GM21825 (cell line): ENCODE measurements at regions not wholly inside any gene's neighbourhood (a gene's known extent, or its start where the extent isn't known, plus 50 kb on each side); places are given as distances from the start of the nearest gene placed in this dataset.
"Not testable (repeated sequence)": the region's sequence is repeated elsewhere in the genome, so short reads cannot be mapped to it uniquely, and the experiment has no call there.

Source experiments
- ATAC-seq: cut with Tn5 transposase; IDR thresholded peaks from one replicate; pipeline ENCODE4 v1.9.1; 2021; ENCODE audit warnings: mild to moderate bottlenecking, moderate library complexity; ENCODE audit not compliant: unreplicated experiment

DNA sequence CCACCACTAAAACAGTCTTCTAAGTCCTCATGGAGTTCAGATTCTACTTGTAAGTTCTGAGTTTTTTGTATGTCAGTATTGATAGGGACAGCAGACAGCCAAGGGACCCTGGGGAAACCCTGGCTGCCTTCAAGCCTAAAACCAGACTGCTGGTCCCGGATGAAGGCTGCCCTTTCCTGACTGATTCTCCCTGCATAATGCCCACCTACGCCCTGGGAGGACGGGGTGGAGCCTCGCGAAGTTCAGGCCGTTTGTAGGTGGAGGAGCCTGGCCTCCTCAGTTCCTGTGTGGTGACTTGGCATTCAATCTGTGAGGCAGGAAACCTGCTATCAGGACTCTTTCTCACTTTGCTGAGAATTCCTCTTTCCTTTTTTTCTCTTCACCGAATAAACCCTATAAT is 120.3 kb upstream of the LGSN start:
- ATAC-seq: no peak

DNA sequence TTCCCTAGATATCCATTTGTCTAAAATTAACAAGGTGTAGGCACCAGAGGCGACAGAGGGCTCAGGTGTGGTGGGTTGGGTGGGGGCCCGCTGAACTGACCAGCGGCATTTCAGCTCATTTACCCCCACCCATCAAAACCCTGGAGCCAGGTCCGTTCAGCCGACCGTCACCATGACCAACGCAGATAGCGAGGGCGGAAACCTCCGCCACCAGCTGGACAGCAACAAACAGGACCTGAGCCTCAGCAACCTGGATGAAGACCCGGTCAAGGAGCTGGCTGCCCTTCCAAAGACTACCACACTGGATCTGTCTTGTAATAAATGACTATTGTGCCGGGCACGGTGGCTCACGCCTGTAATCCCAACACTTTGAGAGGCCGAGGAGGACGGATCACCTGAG is 120.8 kb upstream of the LGSN start:
- no peak for ATAC-seq

DNA sequence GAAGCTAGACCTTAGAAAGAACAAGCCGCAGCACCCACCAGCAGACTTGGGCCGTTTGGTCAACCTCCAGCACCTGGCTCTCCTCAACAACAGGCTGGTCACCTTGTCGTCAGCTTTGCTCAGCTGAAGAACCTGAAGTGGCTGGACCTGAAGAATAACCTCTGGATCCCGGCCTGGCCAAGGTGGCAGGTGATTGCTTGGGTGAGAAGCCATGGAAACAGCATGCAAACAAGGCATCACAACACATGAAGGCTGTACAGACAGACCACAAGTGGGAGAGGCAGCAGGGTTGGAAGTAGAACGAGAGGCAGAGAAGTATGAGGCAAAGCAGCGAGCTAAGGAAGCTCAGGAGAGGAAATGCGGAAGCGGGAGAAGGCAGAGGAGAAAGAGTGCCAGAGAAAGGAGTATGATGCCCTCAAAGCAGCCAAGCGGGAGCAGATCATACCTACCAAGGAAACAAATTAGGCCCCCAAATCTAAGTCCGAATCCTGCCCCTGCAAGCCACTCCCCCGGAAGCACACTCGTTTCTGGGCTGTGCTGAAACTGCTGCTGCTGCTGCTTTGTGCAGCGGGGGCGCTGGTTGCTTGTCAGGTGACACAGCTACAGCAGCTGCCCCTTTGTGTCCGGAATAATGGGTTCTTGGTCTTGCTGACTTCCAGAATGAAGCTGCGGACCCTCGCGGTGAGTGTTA is 121.6 kb upstream of the LGSN start:
- no peak for ATAC-seq

DNA sequence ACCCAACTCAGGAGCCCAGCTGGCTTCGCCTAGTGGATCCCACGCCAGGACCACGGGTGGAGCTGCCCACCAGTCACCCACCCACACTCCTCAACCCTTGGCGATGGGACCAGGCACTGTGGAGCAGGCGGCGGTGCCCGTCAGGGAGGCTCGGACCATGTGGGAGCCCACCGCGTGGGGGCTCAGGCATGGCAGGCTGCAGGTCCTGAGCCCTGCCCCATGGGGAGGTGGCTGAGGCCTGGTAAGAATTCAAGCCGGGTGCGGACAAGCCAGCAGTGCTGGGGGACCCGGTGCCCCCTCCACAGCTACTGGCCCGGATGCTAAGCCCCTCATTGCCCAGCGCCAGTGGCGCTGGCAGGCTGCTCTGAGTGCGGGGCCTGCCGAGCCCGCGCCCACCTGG is 123.1 kb upstream of the LGSN start:
- no peak for ATAC-seq

DNA sequence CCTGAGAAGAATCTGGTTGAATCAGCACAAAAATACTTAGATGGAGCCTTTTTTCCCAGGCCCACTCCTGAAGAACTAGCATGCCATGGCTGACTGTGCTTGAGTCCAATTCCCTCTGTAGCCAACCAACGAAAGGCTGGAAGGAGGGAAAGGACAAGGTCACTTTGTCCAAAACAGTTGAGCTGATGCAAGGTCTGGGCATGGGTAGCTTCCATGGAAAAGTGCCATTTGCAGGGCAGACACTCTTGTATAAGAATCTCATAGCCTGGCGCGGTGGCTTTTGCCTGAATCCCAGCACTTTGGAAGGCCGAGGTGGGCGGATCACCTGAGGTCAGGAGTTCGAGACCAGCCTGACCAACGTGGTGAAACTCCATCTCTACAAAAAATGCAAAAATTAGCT is 125.0 kb upstream of the LGSN start:
- no peak for ATAC-seq

DNA sequence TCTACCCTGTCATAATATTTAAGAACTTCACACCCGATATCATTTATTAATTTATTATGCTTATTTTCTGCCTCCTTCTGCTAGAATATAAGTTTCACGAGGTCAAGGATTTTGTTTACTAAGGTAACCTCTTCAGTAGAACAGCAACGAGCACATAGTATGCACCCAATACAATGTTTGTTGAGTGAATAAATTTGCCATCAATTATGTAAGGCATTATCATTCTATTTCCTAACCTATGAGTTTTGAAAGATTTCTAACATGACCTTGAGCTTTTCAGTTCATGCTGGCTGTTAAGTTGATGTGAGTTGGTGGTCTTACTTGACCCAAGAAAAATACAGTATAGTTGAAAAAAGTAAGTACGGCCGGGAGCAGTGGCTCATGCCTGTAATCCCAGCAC is 125.9 kb upstream of the LOC128125822 start:
- ATAC-seq: no peak

DNA sequence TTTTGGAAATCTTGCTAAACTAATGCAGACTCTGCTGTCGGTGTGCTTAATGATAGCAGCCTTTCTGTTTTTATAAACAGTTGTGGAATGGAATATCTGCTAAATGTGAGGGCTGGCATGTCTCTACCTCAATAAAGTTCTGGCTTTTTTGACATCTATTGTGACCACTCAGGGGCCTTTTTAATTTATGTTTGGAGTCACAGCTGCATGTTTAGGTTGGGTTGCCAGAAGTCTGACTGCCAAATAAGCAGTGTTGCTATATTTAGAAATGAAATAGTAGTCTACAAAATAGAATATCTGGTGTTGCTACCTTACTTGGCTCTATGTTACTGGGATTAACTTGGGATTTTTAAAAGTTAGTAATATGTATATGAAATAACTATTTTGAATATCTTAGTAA is 125.1 kb upstream of the LOC128125822 start:
- ATAC-seq: no peak

DNA sequence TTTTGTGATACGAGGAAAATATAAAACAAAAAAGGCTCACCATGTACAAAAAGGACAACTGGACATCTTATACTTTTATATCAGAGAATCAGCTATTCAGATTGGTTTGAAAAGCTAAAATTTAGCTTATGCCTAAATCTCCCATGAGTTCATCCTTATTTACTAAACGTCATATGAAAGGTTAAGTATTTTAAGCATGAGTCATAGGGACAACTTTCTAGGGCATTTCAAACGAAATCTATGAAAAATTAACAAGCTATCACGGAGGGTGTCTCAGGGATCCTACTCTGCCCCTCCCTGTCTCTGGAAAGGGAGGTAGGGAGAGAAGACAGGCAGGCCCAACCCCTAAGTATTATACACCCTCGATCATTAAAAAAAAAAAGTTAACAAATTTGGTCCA is 124.1 kb upstream of the LOC128125822 start:
- ATAC-seq: no peak

DNA sequence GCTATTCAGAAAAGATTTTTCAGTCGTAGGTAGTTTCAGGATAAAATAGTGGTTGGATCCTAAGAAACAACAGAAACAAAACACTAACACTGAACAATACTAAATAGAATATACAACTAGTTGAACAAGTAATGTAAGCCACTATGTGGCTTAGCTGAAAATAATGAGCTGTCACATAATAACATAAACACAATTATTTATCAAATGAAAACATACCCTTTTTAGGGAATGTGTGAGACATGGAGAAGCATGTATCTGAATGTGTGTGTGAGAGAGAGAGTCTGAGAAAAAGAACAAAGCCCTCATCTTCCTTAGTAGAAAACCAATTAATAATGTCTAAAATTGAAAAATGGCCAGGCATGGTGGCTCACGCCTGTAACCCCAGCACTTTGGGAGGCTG is 122.6 kb upstream of the LOC128125822 start:
- ATAC-seq: no peak

DNA sequence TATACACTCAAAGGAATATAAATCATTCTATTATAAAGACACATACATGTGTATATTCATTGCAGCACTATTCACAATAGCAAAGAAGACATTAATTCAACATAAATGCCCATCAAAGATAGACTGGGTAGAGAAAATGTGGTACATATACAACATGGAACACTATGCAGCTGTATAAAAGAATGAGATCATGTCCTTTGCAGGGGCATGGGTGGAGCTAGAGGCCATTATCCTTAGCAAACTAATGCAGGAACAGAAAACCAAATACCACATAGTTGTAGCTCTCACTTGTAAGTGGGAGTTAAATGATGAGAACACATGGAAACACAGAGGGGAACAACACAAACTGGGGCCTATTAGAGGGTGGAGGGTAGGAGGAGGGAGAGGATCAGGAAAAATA is 121.0 kb upstream of the LOC128125822 start:
- ATAC-seq: no peak

DNA sequence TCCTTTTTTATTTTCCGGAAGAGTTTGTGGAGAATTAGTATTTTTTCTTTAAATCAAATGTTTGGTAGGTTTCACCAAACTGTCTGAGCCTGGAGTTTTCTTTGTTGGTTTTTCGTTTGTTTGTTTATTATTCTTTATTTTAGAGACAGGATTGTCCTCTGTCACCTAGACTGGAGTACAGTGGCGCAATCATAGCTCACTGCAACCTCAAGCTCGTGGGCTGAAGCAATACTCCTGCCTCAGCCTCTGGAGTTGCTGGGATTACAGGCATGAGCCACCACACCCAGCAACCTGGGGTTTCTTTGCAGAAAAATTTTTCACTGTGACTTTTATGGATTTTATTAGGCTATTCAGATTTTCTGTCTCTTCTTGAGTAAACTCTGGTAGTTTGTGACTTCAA is 120.2 kb upstream of the LOC128125822 start:
- ATAC-seq: no peak

DNA sequence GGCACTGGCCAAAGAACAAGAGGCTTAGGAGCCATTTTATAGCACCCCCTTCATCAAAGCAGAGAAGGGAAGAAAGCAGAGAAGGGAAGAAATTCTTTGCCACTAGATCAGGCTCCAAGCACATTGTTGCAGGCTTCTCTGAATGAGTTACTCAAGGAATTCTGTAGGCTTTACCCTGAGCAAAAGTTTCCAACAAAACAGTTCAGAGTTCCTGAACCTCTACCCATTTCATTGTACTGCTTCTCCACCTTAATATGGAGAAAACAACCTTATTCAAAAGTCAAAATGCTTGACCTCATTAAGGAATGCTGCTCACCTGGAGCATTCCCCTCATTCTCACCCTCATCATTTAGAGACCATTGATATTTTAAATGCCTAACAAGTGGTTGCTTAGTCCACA is 115.5 kb upstream of the LOC128125822 start:
- ATAC-seq: no peak

DNA sequence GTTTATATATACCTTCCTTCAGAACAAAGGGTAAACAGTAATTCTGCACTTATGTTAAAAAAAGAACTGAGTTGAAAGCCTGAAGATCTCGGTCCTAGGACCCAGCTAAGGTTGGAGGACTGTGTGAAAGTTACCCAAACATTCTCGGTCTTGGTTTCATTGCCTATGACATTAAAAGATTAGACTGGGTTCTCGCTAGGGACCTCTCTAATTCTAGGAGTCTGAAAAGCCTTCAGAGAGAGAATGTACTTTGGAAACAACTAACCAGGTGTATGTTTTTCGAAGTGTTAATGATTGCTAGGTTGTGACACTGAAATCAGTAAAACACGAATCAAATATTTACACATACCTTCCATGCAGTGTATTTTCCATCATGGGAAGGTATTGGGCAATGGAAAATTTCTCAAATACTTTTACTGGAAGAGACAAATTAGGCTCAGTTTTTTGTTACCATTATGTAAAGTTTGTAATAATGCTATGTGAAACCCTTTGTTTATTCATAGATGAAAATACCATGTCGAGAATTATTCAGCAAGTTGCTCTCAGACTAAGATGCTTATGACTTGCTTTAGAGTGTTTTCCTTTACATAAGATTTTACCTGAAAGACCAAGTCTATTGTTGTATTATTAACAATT is 113.7 kb upstream of the LOC128125822 start:
- no peak for ATAC-seq

DNA sequence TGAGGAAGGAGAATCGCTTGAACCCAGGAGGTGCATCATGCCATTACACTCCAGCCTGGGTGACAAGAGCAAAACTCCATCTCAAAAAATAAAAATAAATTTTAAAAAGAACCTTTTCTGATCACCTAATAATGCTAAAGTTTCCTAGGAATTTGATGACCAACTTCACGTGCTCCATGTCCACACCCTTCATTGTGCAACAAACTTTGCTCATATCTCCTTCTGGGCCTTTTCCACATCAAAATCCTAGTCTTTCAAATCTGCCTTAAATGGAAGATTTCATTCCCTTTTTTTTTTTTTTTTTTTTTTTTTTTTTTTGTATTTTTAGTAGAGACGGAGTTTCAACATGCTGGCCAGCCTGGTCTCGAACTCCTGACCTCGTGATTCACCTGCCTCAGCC is 112.5 kb upstream of the LOC128125822 start:
- no peak for ATAC-seq

DNA sequence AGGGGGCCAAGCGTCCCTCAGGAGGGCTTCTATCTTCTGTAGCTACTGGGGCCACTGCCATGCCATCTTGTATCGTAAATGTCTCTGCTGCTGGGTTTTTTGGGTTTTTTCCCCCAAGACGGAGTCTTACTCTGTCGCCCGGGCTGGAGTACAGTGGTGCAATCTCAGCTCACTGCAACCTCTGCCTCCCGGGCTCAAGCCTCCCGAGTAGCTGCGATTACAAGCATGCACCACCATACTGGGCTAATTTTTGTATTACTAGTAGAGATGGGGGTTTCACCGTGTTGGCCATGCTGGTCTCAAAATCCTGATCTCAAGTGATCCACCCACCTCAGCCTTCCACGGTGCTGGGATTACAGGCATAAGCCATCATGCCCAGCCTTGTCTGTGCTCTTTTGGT is 111.3 kb upstream of the LOC128125822 start:
- no peak for ATAC-seq

DNA sequence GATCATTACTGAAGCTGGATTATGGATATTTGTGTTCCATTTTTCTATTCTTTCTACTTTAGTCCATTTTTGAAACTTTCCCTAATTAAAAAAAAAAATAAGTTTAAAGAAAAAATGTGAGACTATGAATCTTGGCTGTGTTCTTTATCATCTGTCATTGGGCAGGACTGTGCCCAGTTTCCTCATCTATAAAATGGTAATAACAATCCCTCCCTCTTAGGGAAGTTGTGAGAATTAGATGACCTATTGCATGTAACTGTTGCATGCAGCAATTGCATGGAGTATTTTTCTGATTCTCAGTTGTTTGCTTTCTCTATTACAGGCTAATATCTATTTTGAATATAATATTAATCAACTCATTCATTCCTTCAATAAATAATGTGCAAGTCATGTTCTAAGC is 108.2 kb upstream of the LOC128125822 start:
- no peak for ATAC-seq

DNA sequence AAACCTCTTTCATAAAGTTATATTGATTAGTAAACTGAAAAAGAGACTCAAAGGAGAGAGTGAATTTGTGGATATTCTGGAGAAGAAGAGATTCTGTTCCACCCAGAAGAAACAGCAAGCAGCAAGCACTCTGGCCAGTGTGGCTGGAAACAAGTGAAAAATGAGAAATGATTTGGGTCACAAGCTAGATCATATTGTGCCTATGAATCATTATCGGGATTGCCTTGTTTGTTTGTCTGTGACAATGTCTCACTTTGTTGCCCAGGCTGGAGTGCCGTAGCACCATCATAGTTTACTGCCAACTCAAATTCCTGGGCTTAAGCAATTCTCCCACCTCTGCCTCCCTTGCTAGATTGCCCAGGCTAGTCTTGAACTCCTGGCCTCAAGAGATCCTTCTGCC is 106.5 kb upstream of the LOC128125822 start:
- no peak for ATAC-seq

DNA sequence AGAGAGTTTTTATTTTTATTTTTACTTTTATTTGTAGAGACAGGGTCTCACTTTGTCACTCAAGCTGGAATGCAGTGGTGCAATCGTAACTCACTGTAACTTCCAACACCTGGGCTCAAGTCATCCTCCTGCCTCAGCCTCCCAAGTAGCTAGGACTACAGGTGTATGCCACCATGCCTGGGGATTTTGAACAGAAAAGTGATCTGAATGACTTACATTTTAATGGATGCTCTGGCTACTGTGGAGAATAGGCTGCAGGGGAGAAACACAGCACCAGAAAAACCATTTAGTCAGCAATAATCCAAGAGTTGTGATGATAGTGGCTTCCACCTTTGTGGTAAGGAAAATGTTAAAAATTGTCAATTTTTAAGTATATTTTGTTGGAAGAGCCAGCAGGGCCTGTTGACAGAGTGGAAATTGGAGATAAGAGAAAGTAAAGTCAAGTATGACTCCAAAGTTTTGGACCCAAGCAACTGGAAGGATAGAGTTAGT is 106.0 kb upstream of the LOC128125822 start:
- ATAC-seq: no peak

DNA sequence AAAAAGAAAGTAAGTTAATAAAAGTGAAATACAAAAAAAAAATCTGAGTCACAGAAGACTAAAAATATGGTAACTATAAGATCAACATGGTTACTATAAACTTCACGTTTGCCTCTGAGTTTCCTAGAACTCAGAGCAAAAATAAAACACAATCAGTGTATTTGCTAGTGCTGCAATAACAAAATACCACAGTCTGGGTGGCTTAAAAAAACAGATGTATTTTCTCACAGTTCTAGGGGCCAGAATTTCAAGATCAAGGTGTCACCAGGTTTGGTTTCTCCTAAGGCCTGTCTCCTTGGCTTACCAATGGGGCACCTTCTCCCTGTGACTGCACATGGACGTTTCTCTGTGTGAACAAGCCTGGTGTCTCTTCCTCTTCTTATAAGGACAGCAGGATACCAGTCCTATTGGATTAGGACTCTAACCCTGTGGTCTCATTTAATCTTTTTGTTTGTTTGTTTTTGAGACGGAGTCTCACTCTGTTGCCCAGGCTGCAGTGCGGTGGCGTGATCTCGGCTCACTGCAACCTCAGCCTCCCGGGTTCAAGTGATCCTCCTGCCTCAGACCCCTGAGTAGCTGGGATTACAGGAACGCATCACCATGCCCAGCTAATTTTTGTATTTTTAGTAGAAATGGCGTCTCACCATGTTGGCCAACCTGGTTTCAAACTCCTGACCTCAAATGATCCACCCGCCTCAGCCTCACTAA is 104.9 kb upstream of the LOC128125822 start:
- ATAC-seq: no peak

DNA sequence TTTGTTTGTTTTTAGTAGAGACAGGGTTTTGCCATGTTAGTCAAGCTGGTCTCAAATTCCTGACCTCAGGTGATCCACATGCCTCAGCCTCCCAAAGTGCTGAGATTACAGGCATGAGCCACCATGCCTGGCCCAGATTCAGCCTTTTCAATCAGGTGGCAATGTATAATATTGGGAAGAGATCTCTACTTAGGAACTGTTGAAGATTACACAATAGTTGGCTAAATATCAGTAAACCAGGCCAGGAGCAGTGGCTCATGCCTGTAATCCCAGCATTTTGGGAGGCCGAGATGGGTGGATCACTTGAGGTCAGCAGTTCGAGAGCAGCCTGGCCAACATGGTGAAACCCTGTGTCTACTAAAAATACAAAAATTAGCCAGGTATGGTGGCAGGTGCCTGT is 101.1 kb upstream of the LOC128125822 start:
- ATAC-seq: not testable (repeated sequence)

DNA sequence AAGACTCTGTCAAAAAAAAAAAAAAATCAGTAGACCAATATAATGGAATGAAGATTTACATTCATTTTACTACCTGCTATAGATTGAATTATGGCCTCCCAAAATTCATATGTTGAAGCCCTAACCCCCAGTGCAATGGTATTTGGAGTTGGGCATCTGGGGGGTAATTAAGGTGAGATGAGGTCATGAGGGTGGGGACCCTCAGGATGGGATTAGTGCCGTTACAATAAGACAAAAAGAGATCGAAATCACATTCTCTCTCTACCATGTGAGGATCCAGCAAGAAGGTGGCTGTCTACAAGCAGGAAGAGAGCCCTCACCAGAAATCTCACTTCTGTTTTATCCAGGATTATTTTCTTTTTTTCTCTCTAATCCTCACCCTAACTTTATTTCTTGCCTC is 100.6 kb upstream of the LOC128125822 start:
- ATAC-seq: no peak

DNA sequence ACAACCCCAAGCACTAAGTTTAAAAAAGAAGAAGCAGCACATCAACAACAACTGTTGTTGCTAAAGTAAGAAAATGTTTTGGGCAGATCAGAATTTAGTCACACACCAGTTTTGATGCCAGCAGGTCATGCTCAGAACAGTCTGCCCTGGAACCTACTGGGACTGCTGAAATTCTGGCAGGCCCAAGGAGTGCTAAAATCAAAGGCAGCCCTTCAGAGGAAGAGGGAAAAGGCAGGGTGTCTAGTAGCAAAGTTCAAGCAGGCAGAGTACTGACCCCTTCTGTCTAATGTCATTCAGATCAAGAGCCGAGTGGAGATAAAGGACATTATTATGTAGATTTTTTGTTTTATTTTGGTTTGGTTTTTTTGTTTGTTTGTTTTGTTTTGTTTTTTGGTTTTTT is 96.6 kb upstream of the LOC128125822 start:
- no peak for ATAC-seq
